Neural cell (in vitro differentiated cells): ENCODE measurements at regions not wholly inside any gene's neighbourhood (a gene's known extent, or its start where the extent isn't known, plus 50 kb on each side); places are given as distances from the start of the nearest gene placed in this dataset.

Experiments used
- CTCF ChIP-seq: fragments of 450-650 bp; IDR thresholded peaks from 2 replicates; pipeline ENCODE4 v1.5.1; 2014; ENCODE audit warnings: antibody characterized with exemption, mild to moderate bottlenecking, moderate library complexity; ENCODE audit not compliant: poor library complexity, severe bottlenecking
- EP300 ChIP-seq: fragments of 450-650 bp; conservative IDR thresholded peaks from 2 replicates; pipeline ENCODE4 v1.6.1; 2014; ENCODE audit warnings: antibody characterized with exemption, mild to moderate bottlenecking, moderate library complexity; ENCODE audit not compliant: poor library complexity, severe bottlenecking
- EZH2 ChIP-seq: fragments of 200-600, 300-800 bp; shearing (Covaris generic), sonication (generic); IDR thresholded peaks from 2 replicates; pipeline ENCODE4 v1.6.1; 2014; ENCODE audit warnings: antibody characterized with exemption, low read length, borderline replicate concordance, mild to moderate bottlenecking; ENCODE audit not compliant: insufficient read depth, poor library complexity, severe bottlenecking
- MXI1 ChIP-seq: fragments of 450-650 bp; conservative IDR thresholded peaks from 2 replicates; pipeline ENCODE4 v1.6.1; 2014; ENCODE audit warnings: antibody characterized with exemption, mild to moderate bottlenecking; ENCODE audit not compliant: poor library complexity, severe bottlenecking
- REST ChIP-seq: IDR thresholded peaks from 2 replicates; pipeline ENCODE4 v1.6.1; 2012; ENCODE audit warnings: borderline replicate concordance

GRCh38 chr15:98441599-98441998 is 206.7 kb upstream of the IGF1R start:
- no peak for TF ChIP-seq EZH2
- TF ChIP-seq CTCF: no peak
- TF ChIP-seq EP300: no peak
- no peak for TF ChIP-seq REST
- TF ChIP-seq MXI1: no peak
